Spleen (tissue), 7 donors: ENCODE measurements at regions not wholly inside any gene's neighbourhood (a gene's known extent, or its start where the extent isn't known, plus 50 kb on each side); places are given as distances from the start of the nearest gene placed in this dataset.

ENCODE experiments used
- CTCF ChIP-seq, 11 experiments: fragments of 200-600 bp in 7 of 11; fragments of 450-650 bp in 4 of 11; sonication (generic) in 4 of 11; IDR thresholded peaks in 8 of 11; conservative IDR thresholded peaks in 3 of 11; 1 replicate in 7 of 11; 2 replicates in 4 of 11; pipeline versions ENCODE4 v1.4.0 to v1.8.0; 2016 to 2021; ENCODE audit warnings: antibody characterized with exemption in 11 of 11, inconsistent platforms in 4 of 11, mild to moderate bottlenecking in 1 of 11
- POLR2AphosphoS5 ChIP-seq, 3 donors: sonication (generic); formaldehyde crosslinking; IDR thresholded peaks; one replicate each; pipeline ENCODE4 v1.5.1; 2017; ENCODE audit warnings: antibody characterized with exemption in 3 of 3
- donor health status: DM: no; HTN: no; CAD: no; lungs with moderate emphysema.
- donor health status: DM: no; HTN: no; CAD: no.
- donor health status: DM: no; HTN: no; CAD: no.

DNA sequence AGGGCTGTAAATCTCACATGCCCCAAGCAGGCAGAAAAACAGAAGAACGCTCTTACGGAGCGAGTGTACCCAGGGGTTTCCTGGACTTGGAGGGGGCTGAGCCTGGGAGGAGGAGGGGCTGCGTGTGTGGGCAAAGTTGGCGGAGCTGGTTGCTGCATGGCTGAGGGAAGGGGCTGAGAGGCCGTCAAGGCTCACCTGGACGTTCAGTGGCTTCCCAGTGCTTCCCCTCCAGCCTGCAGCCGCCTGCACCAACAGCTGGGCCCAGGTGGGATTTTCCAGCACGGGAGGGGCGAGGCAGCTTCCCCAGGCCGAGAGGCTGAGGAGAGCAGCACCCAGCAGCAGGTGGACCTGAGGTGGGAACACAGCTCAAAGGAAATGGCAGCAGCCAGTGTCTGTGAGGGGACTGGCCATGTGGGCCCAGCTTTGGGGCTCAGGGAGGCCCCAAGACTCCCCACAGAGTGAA, 70.6 kb upstream of the CTDP1 start:
- no peak for TF ChIP-seq CTCF (IDR thresholded peaks at IDR 0.05 in 8 of 11, conservative IDR thresholded peaks at IDR 0.05 in 3 of 11)
- no peak for TF ChIP-seq POLR2AphosphoS5 (IDR thresholded peaks at IDR 0.05)
